ENCODE measurements at regions not wholly inside any gene's neighbourhood (a gene's known extent, or its start where the extent isn't known, plus 50 kb on each side); places are given as distances from the start of the nearest gene placed in this dataset.
"Not testable (repeated sequence)": the region's sequence is repeated elsewhere in the genome, so short reads cannot be mapped to it uniquely, and the experiment has no call there.

GRCh38 chr3:153268564-153269279 is 106.7 kb downstream of the RAP2B start:
- no peak for DNase-seq (ENCODE audit: low read depth in 2 of 2)

- no peak for DNase-seq (ENCODE audit: low read depth in 2 of 2)
Observed at GRCh38 chr3:153269730-153270129, 107.7 kb downstream of the RAP2B start.

- no peak for DNase-seq (ENCODE audit: low read depth in 2 of 2)
Observed at GRCh38 chr3:153273217-153273616, 111.2 kb downstream of the RAP2B start.

- DNase-seq (ENCODE audit: low read depth in 2 of 2) = peak in 1 of 2 donors; percentile 49
Observed at GRCh38 chr3:153273767-153274435, 111.9 kb downstream of the RAP2B start.

GRCh38 chr3:153274561-153274960 is 112.5 kb downstream of the RAP2B start:
- DNase-seq (ENCODE audit: low read depth in 2 of 2) = no peak

GRCh38 chr3:153275514-153275913 is 113.5 kb downstream of the RAP2B start:
- DNase-seq (ENCODE audit: low read depth in 2 of 2) = no peak

GRCh38 chr3:153277029-153277428 is 115.0 kb downstream of the RAP2B start:
- no peak for DNase-seq (ENCODE audit: low read depth in 2 of 2)

- DNase-seq (ENCODE audit: low read depth in 2 of 2) = not testable (repeated sequence)
Observed at GRCh38 chr3:153281236-153281997, 119.4 kb downstream of the RAP2B start.

- DNase-seq (ENCODE audit: low read depth in 2 of 2) = no peak
Observed at GRCh38 chr3:153282355-153282754, 120.3 kb downstream of the RAP2B start.

GRCh38 chr3:153284282-153284938 is 122.4 kb downstream of the RAP2B start:
- peak; percentile 89 to 92 for DNase-seq (ENCODE audit: low read depth in 2 of 2)

- peak; percentile 46 to 54 for DNase-seq (ENCODE audit: low read depth in 2 of 2)
Observed at GRCh38 chr3:153285194-153285641, 123.2 kb downstream of the RAP2B start.

GRCh38 chr3:153285982-153286381 is 124.0 kb downstream of the RAP2B start:
- no peak for DNase-seq (ENCODE audit: low read depth in 2 of 2)

- no peak for DNase-seq (ENCODE audit: low read depth in 2 of 2)
Observed at GRCh38 chr3:153287017-153287416, 125.0 kb downstream of the RAP2B start.

GRCh38 chr3:153289334-153289808 is 127.3 kb downstream of the RAP2B start:
- peak; percentile 17 to 81 for DNase-seq (ENCODE audit: low read depth in 2 of 2)

- peak; percentile 33 to 50 for DNase-seq (ENCODE audit: low read depth in 2 of 2)
Observed at GRCh38 chr3:153290268-153291015, 128.4 kb downstream of the RAP2B start.

- DNase-seq (ENCODE audit: low read depth in 2 of 2) = peak; percentile 23 to 52
Observed at GRCh38 chr3:153291059-153291685, 129.1 kb downstream of the RAP2B start.

- DNase-seq (ENCODE audit: low read depth in 2 of 2) = no peak
Observed at GRCh38 chr3:153293265-153293664, 131.2 kb downstream of the RAP2B start.

- no peak for DNase-seq (ENCODE audit: low read depth in 2 of 2)
Observed at GRCh38 chr3:153295901-153296300, 133.9 kb downstream of the RAP2B start.

GRCh38 chr3:153305189-153305588 is 143.2 kb downstream of the RAP2B start:
- DNase-seq (ENCODE audit: low read depth in 2 of 2) = peak in 1 of 2 donors; percentile 12

GRCh38 chr3:153311541-153311940 is 149.5 kb downstream of the RAP2B start:
- no peak for DNase-seq (ENCODE audit: low read depth in 2 of 2)
